DND-41 (cell line): ENCODE measurements at regions not wholly inside any gene's neighbourhood (a gene's known extent, or its start where the extent isn't known, plus 50 kb on each side); places are given as distances from the start of the nearest gene placed in this dataset.

Experiments used
- CTCF ChIP-seq: IDR thresholded peaks from 2 replicates; pipeline ENCODE4 v1.5.1; 2012; ENCODE audit warnings: borderline replicate concordance, low read length, moderate library complexity, mild to moderate bottlenecking; ENCODE audit not compliant: poor library complexity, severe bottlenecking; ENCODE audit errors: extremely low read depth
- EZH2 ChIP-seq: IDR thresholded peaks from 3 replicates; pipeline ENCODE4 v1.6.1; 2012; ENCODE audit warnings: borderline replicate concordance, low read depth, mild to moderate bottlenecking, moderate library complexity, low read length, inconsistent platforms; ENCODE audit not compliant: severe bottlenecking

GRCh38 chr9:90507621-90508020, 135.0 kb downstream of the DIRAS2 start:
- TF ChIP-seq CTCF = no peak
- TF ChIP-seq EZH2 = no peak
